ENCODE measurements at regions not wholly inside any gene's neighbourhood (a gene's known extent, or its start where the extent isn't known, plus 50 kb on each side); places are given as distances from the start of the nearest gene placed in this dataset.

GRCh38 chr15:66931768-66932633 is 133.4 kb upstream of the SMAD3 start:
- peak overlapping the region; percentile 12 for H3K4me2 ChIP-seq (ENCODE audit: control insufficient read depth, extremely low read depth, insufficient read depth, low read depth, low read length)
- peak overlapping the region; percentile 34 for H2AFZ ChIP-seq (ENCODE audit: control insufficient read depth, low read length)
- H3K9me1 ChIP-seq (ENCODE audit: control insufficient read depth, extremely low read depth, insufficient read depth, low read length): no peaks in the 10 kb centered on the region
- H4K20me1 ChIP-seq (ENCODE audit: control insufficient read depth, extremely low read depth, insufficient read depth, low read length): no peaks in the 10 kb centered on the region
- no peaks in the 10 kb centered on the region for H3K36me3 ChIP-seq (ENCODE audit: control insufficient read depth in 2 of 2, extremely low read depth in 1 of 2, insufficient read depth in 2 of 2, low read length in 2 of 2)
- no peak overlapping the region for H3K4me3 ChIP-seq (ENCODE audit: control insufficient read depth in 2 of 3, extremely low read depth in 1 of 3, insufficient read depth in 2 of 3, low read depth in 1 of 3, low read length in 3 of 3)
- dilution Hi-C loops (cut with MboI; ENCODE audit: extremely low pct_ligation_motif_present, low sequenced_read_pairs): no loop called here
- peaks cover 9% of the 10 kb centered on the region for H3K9me3 ChIP-seq (ENCODE audit: control insufficient read depth, low read depth, low read length)
- no peak for DNase-seq (ENCODE audit: low read depth, low spot score)
- H3K9ac ChIP-seq (ENCODE audit: control insufficient read depth, extremely low read depth, insufficient read depth, low read length): no peak overlapping the region
- no peaks in the 10 kb centered on the region for H3K79me2 ChIP-seq (ENCODE audit: control insufficient read depth, insufficient read depth, low read length)
- no peak for FAIRE-seq
- no peak overlapping the region for H3K27ac ChIP-seq (ENCODE audit: control insufficient read depth, insufficient read depth, low read length)
- H3K4me1 ChIP-seq (ENCODE audit: control insufficient read depth, extremely low read depth, insufficient read depth, low read length): peaks cover 12% of the 10 kb centered on the region
- TF ChIP-seq CTCF (optimal IDR thresholded peaks at IDR 0.05 in 1 of 3, IDR thresholded peaks at IDR 0.05 in 1 of 3, conservative IDR thresholded peaks at IDR 0.05 in 1 of 3; ENCODE audit: extremely low read depth in 1 of 3, insufficient read depth in 2 of 3, low read length in 3 of 3) (no peak), EZH2 (IDR thresholded peaks at IDR 0.05; ENCODE audit: low read length) (no peak)
- H3K27me3 ChIP-seq (ENCODE audit: control insufficient read depth, extremely low read depth, insufficient read depth, low read length): no peaks in the 10 kb centered on the region

- Histone ChIP-seq H3K4me1 (ENCODE audit: control insufficient read depth, extremely low read depth, insufficient read depth, low read length) (peaks cover 12% of the 10 kb centered on the region), H3K79me2 (ENCODE audit: control insufficient read depth, insufficient read depth, low read length) (no peaks in the 10 kb centered on the region), H3K27ac (ENCODE audit: control insufficient read depth, insufficient read depth, low read length) (no peak overlapping the region), H3K4me2 (ENCODE audit: control insufficient read depth, extremely low read depth, insufficient read depth, low read depth, low read length) (peak overlapping the region; percentile 12), H3K4me3 (ENCODE audit: control insufficient read depth in 2 of 3, extremely low read depth in 1 of 3, insufficient read depth in 2 of 3, low read depth in 1 of 3, low read length in 3 of 3) (no peak overlapping the region), H3K27me3 (ENCODE audit: control insufficient read depth, extremely low read depth, insufficient read depth, low read length) (no peaks in the 10 kb centered on the region), H3K9me1 (ENCODE audit: control insufficient read depth, extremely low read depth, insufficient read depth, low read length) (no peaks in the 10 kb centered on the region), H2AFZ (ENCODE audit: control insufficient read depth, low read length) (no peak overlapping the region), H4K20me1 (ENCODE audit: control insufficient read depth, extremely low read depth, insufficient read depth, low read length) (no peaks in the 10 kb centered on the region), H3K9me3 (ENCODE audit: control insufficient read depth, low read depth, low read length) (peaks cover 9% of the 10 kb centered on the region), H3K36me3 (ENCODE audit: control insufficient read depth in 2 of 2, extremely low read depth in 1 of 2, insufficient read depth in 2 of 2, low read length in 2 of 2) (no peaks in the 10 kb centered on the region), H3K9ac (ENCODE audit: control insufficient read depth, extremely low read depth, insufficient read depth, low read length) (no peak overlapping the region)
- DNase-seq (ENCODE audit: low read depth, low spot score): no peak
- TF ChIP-seq CTCF (optimal IDR thresholded peaks at IDR 0.05 in 1 of 3, IDR thresholded peaks at IDR 0.05 in 1 of 3, conservative IDR thresholded peaks at IDR 0.05 in 1 of 3; ENCODE audit: extremely low read depth in 1 of 3, insufficient read depth in 2 of 3, low read length in 3 of 3) (no peak), EZH2 (IDR thresholded peaks at IDR 0.05; ENCODE audit: low read length) (no peak)
- dilution Hi-C loops (cut with MboI; ENCODE audit: extremely low pct_ligation_motif_present, low sequenced_read_pairs): no loop called here
- no peak for FAIRE-seq
These were observed 132.8 kb upstream of the SMAD3 start for GRCh38 chr15:66932634-66933024.
